SK-N-MC (cell line): ENCODE measurements at regions not wholly inside any gene's neighbourhood (a gene's known extent, or its start where the extent isn't known, plus 50 kb on each side); places are given as distances from the start of the nearest gene placed in this dataset.

Source experiments
- EZH2 ChIP-seq: fragments of 200-600 bp; sonication (generic); IDR thresholded peaks from one replicate; pipeline ENCODE4 v1.6.1; 2017; ENCODE audit warnings: antibody characterized with exemption
- POLR2AphosphoS5 ChIP-seq: IDR thresholded peaks from 2 replicates; pipeline ENCODE4 v1.6.1; 2012; ENCODE audit warnings: mild to moderate bottlenecking, low read depth, low read length, borderline replicate concordance

DNA sequence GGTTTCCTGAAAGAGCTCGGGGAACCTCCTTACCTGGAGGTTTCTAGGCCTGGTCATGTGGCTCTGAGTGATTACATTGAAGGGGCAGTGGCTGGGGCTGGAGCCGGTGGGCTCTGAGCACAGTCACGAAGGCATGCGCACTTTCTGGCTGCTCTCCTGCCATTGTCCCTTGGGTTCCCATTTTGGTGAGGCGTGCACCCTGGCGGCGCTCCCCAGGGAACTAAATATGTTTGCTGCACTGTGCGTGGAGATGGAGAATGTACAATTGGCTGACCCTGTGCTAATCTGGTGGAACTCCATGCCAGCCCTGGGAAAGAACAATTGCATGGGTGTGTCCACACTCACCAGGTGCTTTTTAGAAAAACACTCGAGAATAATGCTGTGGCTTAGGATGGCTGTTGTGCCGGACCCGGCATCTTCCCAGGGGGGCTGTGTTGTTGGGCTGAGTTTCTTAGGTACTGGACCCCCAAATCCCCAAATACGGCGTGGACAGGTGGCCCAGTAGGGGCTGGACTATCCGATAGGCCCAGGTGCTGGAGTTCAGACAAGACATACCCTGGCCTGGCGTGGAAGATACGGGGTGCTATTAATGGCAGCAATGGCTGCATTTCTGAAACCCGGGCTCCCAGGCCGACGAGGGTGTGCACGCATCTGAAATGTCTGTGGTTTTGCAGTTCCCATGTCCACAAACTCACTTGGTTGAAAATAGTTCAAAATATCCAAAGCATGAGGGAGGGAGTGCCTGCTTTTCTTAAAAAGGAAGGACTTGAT lies 230.5 kb downstream of the SEC14L1 start:
- TF ChIP-seq POLR2AphosphoS5 (no peak), EZH2 (no peak)
